GM12873 (cell line): ENCODE measurements at regions not wholly inside any gene's neighbourhood (a gene's known extent, or its start where the extent isn't known, plus 50 kb on each side); places are given as distances from the start of the nearest gene placed in this dataset.

Experiments used
- TF ChIP-seq, protein P1 (sequence below): IDR thresholded peaks from 2 replicates; pipeline ENCODE4 v1.5.1; 2012; ENCODE audit warnings: low read depth, mild to moderate bottlenecking, moderate library complexity, low read length, control low read depth; ENCODE audit not compliant: insufficient read depth; ENCODE audit errors: missing control alignments

DNA sequence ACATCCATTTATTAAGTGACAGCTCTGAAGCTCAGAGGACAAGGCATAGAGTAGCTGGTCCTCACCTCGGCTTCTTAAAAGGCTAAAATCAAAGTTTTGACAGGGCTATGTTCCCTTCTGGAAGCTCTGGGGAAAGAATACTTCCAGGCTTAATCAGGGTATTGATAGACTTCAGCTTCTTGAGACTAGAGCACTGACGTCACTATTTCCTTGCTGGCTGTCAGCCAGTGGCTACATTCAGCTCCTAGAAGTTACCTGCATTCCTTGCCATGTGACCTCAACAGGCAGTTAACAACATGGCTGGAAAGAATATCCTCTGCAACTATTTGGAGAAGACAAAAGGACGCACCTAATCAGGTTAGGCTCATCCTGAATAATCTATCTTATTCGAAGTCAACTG lies 1144.8 kb downstream of the ADGRL3 start:
- TF ChIP-seq, protein P1, sequence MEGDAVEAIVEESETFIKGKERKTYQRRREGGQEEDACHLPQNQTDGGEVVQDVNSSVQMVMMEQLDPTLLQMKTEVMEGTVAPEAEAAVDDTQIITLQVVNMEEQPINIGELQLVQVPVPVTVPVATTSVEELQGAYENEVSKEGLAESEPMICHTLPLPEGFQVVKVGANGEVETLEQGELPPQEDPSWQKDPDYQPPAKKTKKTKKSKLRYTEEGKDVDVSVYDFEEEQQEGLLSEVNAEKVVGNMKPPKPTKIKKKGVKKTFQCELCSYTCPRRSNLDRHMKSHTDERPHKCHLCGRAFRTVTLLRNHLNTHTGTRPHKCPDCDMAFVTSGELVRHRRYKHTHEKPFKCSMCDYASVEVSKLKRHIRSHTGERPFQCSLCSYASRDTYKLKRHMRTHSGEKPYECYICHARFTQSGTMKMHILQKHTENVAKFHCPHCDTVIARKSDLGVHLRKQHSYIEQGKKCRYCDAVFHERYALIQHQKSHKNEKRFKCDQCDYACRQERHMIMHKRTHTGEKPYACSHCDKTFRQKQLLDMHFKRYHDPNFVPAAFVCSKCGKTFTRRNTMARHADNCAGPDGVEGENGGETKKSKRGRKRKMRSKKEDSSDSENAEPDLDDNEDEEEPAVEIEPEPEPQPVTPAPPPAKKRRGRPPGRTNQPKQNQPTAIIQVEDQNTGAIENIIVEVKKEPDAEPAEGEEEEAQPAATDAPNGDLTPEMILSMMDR: no peak

DNA sequence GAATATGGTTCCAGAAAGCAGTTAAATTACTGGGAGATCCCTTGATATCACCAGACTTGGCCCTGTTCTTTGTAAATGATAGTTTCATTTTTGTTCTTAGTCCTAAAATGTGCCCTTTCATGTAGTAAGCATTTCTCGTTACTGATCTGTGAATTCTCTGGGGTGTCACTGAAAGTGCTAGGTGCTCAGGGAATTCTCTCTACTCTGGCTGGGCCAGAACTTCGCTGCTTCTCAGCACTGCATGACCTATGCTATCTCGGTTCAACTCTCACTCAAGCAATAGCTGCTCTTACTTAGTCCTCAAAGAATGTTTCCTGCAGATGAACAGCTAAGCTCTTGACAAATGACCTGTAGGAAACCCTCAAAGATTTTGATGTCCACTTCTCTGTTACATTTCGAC lies 1144.3 kb downstream of the ADGRL3 start:
- TF ChIP-seq, protein P1: no peak

DNA sequence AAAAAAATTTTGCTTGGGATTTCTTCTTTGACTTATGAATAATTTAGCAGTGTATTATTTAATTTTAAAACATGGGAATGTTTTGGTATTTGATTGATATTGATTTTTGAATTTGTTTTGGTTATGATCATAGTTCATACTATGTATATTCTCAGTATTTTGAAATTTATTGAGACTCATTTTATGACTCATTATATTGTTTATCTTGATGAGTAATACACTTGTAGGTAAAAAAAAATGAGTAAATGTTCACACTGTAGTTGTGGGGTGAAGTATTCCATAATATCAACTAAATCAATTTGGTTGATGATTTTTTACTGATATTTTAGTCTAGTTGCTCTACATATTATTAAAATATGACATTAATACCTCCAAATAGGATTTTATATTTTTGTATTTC lies 1142.2 kb downstream of the ADGRL3 start:
- TF ChIP-seq, protein P1: no peak

DNA sequence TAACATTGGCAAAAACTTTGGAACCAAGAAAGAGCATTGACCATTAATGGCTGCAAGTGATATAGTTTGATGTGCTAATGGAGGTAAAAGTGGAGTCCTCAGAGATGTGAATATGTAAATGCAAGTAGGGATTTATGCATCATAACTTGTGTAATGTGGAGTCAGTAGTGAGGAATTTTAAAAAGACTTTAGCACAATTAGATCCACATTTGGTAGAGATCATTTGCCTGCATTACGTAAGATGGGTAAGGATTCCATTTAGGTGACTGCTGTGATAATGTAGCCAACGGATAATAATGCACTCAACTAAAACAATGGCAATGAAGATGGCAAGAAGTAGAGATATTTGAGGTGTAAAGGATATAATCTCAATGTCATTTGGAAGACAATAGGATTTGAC lies 1128.4 kb downstream of the ADGRL3 start:
- TF ChIP-seq, protein P1: no peak

DNA sequence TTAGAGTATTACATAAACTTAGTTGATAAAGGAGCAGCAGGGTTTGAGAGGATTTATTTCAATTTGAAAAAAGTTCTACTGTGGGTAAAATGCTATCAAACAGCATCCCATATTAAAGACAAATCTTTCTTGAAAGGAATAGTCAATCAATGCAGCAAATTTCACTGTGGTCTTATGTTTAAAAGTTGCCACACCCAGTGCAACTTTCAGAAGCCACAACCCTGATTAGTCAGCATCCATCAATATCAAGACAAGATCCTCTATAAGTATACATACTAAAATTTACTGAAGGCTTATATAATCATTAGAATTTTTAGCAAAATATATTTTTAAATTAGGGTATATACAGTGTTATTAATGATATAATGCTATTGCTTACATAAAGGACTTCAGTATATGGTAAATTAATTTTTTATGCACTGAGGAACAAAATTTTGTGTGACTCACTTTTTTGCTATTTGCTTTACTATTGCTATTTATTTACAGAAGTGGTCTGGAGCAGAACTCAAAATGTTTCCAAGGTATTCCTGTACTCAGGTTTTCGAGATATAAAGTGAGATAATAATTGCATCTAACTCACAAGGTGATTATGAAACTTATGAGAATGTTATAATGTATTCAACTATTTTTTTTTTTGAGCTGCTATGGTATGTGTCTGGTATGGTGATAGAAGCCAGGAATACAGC lies 1127.6 kb downstream of the ADGRL3 start:
- TF ChIP-seq, protein P1: no peak

DNA sequence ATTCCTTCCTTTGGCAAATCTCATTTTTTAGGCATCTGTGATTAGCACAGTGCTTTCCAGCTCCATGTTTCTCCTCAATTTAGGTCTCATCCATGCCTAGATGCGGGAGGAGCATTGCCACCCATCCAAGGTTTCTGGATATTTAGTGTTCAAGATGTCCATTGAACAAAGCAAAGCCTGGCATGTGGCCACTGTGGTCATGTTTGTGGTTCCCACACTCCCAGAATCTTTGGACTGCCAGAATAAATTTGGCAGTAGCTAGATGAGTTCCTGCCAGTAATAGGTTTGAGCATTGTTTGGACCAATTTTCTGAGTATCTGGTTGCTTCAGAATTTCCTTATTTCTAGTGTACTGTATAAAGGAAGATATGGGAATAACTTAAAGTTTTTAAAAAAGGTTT lies 1124.1 kb downstream of the ADGRL3 start:
- TF ChIP-seq, protein P1: no peak

DNA sequence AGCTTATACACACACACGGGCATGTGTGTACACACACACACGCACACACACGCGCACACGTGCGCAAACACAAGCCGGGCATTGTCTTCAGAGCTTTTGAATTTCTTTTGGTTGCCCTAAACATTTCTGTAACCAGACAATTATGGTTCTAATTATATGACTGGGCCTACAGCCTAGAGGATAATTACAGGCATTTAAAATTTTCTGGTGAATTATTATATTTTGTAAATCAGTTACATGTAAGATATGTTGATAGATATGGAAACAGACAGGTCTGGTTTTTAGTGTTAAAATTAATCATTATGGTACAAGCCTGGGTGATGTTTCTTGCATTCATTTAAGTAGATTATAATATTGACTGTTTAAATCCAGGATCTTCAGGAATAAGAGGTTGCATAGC lies 1120.5 kb downstream of the ADGRL3 start:
- TF ChIP-seq, protein P1: no peak

DNA sequence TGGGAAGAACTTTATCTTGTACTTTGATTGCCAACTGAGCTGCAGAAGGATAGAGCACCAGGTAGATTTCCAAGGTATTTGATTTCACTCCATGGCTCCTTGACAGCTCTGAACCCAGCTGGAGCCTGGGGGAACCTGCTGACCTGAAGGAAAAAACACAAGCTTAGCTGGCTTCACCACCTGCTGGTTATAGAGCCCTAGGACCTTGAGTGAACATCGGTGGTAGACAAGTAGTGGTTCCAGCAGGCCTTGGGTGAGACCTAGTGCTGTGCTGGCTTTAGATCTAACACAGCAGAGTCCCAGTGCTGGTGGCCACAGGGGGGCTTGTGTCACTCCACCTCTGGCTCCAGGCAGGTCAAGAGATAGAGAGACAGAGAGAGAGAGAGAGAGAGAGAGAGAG lies 1102.6 kb downstream of the ADGRL3 start:
- TF ChIP-seq, protein P1: no peak
